ENCODE measurements at regions not wholly inside any gene's neighbourhood (a gene's known extent, or its start where the extent isn't known, plus 50 kb on each side); places are given as distances from the start of the nearest gene placed in this dataset.

DNA sequence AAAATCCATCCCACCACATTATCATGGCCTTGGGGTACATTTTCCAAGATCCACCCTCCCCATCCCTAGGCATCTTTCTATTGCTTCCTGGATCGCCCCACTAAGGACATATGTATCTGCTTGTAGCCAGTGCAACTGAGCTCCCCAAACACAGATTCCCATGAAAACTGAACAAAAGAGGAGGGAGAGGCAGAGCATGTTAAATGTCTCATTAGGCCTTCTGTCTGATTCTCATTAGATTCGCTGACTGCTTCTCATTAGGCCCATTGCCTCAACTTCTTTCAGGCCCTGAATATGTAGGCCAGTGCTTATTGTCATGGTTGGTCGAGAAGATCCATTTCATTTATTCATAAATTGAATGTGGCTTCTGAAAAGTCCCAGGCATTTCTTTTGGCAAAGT, 698.9 kb downstream of the INHBA start:
- TF ChIP-seq CTCF (IDR thresholded peaks at IDR 0.05) (no peak), POLR2A (IDR thresholded peaks at IDR 0.05) (no peak)

Measured in breast epithelium (tissue), 3 donors.